Middle frontal gyrus (tissue), 1 donor: ENCODE measurements at regions not wholly inside any gene's neighbourhood (a gene's known extent, or its start where the extent isn't known, plus 50 kb on each side); places are given as distances from the start of the nearest gene placed in this dataset.
"Not testable (repeated sequence)": the region's sequence is repeated elsewhere in the genome, so short reads cannot be mapped to it uniquely, and the experiment has no call there.

Source experiments
- DNase-seq: peaks from one replicate; pipeline ENCODE4 v3.0.0-alpha.2; 2015; ENCODE audit warnings: low spot score; ENCODE audit errors: extremely low spot score

DNA sequence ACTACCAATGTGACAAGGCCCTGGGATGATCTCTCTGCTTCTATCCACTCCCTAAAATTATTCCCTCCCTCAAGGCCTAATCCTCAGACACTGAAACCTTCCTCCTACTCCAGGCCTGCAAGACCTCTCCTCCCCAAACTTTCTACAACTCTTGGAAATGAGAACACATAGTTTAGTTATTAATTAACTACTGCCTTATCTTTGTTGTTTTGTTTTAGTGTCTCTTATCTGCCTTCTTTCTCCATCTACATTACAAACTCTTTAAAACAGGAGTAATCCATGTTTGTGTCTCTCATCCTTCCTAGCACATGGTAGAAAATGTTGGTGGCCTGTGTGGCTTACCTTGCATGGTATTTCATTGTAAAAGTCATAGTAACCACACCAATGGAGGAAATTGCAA lies 139.9 kb upstream of the G2E3 start:
- no peak for DNase-seq

DNA sequence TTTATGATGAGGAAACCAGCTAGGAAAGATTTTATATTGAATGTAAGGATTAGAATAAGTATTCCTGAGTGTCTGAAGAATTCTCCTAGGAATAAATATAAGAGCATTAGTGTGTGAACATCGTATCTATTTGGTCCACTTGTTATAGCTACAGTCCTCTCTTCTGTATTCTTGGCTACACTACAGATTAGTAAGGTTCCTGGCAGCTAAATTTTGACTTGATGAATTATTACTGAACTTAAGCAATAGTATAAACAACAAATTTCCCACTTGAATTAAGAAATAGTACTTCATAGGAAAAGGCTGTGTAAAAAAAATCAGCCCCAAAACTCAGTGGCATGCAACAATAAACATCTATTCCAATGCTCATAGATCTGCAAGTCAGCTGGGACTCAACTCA lies 138.4 kb upstream of the G2E3 start:
- DNase-seq, result no peak

DNA sequence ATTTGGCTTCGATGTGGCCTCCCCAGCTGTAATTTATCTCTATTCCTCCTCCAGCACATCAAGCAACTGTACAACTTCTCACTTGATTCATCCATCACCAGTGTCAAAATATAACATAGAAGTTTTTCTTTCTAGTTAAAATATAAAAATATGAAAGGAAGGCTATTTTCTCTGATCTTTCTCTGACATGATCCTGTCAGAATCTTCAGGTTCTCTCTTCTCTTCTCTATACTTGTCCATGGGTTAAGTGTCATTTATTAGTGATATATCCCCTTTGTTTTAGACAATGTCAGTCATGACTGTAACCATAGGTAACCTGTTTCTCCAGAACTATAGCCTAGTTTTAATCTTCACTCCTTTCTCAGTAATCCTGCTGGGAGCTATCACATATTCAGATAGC lies 132.5 kb upstream of the G2E3 start:
- DNase-seq, result no peak

DNA sequence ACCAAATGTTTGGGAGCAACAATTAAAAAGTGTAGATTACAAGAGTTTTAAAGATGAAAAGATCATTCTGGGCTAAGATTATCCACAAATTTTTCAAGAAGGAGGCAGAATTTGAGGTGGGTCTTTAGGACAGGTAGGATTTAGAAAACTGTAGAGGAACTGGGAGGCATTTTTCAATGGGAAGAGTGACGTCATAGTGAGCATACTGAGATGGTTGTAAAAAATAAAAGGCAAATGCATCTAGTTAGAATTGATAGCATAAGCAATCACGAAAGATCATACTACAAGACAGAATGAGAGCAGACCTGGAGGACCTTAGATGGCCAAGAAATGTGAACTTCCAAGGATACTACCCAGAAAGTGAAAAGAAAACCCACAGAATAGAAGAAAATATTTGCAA lies 131.6 kb upstream of the G2E3 start:
- no peak for DNase-seq

DNA sequence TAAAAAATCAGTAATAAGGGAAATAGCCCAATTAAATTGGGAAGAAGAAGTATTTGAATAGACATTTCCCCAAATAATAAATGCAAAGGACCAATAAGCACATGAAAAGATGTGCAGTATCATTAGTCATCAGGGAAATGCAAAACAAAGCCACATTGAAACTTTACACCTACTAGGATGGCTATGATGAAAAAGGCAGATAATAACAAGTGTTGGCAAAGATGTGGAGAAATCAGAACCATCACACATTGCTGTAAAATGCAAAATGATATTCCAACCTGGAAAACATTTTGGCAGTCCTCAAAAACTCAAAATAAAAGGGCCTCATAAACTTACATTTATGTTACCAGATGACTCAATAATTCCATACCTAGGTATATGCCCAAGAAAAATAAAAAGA lies 131.1 kb upstream of the G2E3 start:
- DNase-seq, result no peak

DNA sequence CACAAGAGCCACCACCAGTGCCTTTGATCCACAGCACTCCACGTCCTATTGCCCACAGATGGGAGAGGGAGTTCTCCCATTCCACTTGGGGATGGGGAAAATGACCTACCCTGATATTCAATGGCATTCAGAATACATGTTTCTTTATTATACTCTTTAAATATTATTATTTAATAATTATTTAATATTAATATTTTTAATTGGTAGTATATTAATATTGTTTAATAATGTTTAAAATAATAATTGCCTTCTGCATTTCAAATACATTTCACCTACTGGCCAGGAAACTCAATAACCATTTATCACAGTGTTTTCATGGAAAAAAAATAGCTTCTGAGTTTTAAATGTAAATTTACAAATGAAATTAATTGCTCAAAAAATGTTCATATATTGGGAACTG lies 127.4 kb upstream of the G2E3 start:
- DNase-seq, result no peak

DNA sequence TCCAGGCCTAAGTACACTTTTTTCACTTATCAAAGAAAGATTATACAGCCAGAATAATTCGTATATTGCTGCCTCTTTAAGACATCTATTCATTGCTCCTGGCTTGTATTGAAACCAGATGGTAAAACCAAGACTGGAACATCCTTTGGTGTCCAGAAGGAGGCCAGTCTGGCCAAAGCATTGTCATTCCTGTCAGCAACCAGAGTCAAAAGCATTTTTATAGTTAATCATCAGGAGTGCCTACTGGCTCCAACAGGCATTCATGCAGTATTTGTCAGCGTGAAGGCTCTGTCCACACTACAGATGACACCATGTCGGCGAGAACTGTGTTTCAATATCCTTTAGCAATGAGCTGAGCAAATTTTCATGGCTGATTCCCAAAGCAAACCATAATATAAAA lies 118.0 kb upstream of the G2E3 start:
- DNase-seq, result no peak

DNA sequence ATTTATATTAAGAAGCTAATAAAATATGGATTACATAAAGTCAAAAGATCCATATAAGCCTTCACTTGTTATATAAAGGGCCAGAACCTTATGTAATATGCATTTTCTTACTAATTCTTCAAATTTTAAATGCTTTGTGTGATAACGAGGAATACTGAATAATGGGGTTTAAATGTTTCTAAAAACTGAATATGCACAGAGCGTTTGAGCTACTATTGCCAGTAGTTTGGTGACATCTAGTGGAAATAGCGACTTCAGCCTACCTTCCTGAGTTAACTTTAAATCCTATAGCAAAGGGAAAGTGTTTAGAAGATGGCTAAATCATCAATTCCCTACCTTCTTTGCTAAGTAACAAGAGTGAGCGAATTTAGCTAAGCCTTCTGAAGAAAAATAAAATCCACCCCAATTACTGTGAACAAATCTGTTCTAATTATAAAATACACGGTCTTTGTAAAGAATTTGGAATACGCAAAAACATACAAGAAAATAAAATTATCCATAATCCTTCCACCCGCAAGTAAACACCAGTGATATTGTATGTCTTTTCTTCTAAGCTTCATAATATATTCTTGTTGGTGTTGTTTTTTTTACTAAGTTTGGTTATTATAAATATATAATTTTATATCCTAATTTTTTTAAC lies 115.5 kb upstream of the G2E3 start:
- peak; percentile 71 for DNase-seq

DNA sequence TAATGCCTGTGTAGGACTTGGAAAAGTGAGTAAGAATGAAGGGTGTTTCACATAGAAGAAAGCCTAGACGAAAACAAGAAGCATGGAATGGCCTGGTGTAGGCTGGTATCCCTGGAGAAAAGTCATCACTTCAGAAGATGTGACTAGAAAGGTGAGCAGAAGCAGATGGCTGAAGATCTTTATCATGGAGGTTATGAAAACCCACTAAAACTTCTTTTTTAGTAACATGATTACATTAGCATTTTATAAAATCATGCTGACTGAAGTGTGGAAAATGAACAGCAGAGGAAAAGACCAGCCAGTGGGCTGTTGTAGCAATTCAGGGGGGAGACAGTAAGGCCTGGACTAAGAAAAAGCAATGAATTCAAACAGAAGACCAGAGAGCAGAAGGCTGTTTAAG lies 114.5 kb upstream of the G2E3 start:
- no peak for DNase-seq

DNA sequence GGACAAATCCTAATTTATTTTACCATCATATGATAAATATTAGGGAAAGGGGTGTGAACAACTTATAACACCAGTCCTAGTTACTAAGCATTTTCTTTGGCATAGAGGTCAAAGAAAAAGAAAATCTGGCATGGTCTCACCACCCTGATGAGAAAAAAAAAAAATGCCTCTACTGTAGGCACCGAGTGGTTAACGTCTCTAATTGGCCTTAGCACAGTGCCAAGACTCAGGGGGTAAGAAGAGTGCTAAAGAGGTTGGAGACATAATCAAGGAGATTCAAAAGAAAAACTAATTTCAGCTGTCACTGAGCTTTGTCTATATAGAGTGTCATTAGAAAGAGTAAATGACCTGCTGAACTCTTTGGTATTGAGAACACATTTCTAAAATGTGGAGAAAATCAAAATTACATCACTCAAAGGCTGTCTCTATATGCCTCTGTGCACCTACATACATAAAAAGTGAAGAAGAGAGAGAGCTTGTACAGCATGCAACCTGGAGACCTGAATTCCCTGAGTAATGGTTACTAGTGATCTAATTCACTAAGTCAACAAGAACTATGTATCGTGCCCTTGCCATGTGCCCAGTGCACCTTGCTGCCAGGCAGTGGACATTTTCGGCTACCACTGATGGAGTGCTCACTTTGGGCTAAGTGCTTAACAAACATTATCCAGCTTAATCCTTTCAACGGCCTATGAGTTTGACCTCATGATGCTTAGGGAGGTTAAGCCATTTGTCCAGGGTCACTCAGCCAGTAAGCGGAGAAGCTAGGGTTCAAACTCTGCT lies 113.8 kb upstream of the G2E3 start:
- DNase-seq, result no peak

DNA sequence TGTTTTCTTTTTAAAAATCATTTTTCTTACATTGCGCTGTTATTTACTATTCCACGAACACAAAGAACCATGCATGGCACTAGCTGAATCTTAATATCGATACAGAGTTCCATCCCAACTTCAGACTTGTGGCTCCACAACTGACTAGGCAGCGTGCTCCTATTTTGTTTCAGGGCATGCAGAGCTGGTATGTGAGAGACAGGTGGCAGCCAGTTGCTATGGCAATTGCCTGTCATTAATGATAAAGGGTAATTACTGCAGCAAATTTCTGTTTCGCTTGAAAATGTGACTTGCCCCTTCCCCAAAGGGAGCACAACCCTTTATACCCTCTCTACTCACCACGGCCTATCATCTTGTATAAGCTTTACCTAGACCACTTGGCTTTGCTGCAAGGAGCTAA lies 113.1 kb upstream of the G2E3 start:
- DNase-seq, result no peak

DNA sequence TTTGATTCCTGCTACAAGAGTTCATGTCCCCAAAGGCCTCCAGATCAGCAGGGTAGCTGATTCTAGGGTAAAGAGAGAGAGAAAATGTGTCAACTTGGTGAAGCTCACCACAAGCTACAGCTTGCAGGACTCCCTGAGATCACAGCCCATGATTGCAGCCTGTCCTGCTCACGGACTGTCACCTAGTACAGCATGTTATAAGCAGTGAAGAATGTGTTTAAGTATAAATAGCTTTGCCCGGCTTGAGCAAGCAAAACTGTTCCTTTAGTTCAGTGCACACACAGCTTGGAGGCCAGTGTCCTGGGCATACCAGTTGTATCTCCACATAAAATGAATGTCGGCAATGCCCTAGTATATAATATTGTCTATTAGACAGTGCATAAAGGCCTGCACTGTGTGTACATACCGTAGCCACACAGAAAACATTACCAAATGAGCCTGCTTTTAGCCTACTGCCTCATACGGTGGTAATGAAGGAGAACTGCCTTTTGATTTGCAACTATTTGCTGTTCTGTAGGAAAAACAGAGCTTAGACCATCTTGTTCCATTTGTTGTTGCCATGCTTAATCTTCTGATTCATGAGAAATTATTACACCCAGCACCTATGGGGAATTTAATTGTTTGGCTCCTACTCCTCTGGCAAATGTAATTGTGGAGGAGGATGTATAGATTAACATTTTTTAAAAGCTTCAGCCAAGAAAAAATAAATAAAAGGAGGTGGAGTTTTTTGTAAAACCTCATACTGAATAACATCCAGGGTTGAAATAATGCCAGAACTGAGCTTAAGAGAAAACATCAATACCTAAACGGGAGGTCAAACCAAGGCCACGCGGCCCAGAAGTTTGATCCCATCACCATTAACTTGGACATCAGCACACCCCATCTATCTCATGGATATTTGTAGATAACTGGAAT lies 108.1 kb upstream of the G2E3 start:
- no peak for DNase-seq

DNA sequence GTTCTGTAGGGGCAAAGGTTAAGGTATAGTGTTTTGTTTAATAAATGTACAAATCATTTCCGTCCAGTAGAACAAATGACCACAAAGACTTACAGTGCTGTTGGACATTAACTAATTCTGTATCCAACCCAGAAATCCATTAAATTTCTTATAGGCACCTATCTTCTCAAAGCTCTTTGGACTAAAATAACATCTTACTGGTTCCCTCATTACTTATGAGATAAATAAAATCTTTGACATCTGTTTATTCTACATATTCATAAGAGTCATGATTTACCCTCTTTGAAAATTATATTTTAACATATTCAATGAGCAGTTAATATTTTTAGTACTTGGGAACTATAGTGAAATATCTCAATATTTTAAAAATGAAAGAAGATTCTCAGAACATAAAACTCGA lies 102.7 kb upstream of the G2E3 start:
- no peak for DNase-seq

DNA sequence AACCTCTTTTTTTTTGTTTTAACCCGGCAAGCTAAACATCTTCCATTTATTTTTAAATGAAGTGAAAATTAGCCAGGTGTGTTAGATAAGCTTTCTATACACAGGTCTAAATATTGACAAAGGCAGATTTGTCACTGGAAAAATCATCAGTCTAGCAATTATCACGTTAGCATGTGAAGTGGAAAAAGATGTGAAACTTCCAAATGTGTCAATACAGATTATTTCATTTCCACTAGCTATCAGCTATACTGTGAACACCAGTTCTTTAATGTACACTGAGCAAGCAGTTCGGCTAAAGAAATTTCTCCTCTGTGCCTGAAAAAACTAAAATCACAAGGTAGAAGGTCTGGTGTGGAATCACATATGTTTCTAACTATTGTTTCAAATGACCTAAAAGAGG lies 96.6 kb upstream of the G2E3 start:
- no peak for DNase-seq

DNA sequence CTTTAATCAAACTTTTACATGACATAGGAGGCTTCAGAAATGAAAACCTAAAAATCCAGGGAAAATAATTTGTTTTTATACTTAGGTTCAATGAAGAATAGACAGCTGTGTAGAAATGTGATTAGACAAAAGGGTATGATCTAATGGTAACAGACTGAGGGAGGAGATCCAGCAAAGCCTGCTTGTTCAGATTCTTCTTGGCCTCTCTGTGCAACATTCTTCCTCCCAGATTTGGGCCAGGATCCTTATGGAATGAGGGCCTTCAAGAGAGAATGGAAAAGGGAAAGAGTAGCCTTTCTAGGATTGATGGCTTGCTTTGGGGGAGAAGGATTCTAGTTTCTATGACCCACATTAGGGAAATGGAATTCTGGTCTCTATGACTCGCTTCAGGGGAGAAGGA lies 94.5 kb upstream of the G2E3 start:
- no peak for DNase-seq

DNA sequence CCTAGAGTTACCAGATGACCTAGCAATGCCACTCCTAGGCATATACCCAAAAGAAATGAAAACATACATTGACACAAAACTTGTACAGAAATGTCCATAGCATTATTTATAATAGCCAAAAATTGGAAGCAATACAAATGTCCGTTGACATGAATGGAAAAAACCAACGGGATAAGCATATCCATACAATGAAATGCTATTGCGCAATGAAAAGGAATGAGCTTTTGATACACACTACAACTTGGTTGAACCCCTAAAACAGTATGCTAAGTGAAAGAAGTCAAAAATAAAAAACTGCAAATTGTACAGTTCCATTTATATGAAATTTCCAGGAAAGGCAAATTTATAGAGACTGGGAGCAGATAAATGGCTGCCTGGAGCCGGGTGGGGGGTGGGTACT lies 90.6 kb upstream of the G2E3 start:
- no peak for DNase-seq

DNA sequence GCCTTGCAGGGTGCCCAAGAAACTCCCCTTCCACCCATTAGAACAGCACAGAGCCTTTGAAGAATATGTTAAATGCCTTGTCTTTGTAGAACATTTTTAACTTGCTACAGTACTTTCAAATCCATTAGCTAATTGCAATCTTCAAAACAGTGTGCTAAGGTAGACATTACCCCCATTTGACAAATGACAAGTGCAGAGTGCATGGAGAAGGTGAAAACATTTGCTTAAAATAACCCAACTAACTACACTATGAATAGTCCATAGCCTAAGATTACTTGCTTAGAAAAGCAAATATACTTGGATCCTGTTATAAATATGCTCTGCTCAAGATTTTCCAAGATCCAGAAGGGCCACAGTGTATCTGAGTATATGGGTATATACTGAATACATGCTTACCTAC lies 87.0 kb upstream of the G2E3 start:
- DNase-seq, result no peak

DNA sequence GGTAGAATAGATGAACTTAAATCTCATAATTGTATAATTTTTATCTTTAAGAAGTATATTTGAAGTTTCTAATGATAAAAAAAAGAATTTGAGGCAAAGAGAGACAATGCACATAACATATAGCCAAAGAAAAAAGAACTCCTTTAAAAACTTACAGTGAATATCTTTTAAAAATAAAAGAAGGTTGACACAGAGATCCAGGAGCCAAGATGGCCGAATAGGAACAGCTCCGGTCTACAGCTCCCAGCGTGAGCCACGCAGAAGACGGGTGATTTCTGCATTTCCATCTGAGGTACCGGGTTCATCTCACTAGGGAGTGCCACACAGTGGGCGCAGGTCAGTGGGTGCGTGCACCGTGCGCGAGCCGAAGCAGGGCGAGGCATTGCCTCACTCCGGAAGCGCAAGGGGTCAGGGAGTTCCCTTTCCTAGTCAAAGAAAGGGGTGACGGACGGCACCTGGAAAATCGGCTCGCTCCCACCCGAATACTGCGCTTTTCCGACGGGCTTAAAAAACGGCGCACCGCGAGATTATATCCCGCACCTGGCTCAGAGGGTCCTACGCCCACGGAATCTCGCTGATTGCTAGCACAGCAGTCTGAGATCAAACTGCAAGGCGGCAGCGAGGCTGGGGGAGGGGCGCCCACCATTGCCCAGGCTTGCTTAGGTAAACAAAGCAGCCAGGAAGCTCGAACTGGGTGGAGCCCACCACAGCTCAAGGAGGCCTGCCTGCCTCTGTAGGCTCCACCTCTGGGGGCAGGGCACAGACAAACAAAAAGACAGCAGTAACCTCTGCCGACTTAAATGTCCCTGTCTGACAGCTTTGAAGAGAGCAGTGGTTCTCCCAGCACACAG lies 84.9 kb upstream of the G2E3 start:
- not testable (repeated sequence) for DNase-seq

DNA sequence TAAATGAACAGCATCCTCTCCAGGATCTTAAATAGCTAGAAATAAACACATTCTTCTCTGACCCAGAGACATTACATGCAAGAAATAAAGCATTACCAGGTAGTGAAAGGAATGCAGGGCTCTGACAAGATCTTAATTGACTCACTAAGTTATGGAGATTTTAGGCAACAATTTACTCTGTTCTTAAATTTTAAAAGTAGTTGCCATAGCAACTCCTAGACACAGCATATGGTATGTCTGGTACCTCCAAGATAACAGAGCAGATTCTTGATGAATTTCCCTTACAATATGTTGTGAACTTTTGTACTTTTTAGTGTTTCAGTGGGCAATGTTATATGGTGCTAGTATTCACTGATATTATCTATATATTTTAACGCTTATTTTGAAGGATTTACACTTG lies 76.7 kb upstream of the G2E3 start:
- DNase-seq, result no peak

DNA sequence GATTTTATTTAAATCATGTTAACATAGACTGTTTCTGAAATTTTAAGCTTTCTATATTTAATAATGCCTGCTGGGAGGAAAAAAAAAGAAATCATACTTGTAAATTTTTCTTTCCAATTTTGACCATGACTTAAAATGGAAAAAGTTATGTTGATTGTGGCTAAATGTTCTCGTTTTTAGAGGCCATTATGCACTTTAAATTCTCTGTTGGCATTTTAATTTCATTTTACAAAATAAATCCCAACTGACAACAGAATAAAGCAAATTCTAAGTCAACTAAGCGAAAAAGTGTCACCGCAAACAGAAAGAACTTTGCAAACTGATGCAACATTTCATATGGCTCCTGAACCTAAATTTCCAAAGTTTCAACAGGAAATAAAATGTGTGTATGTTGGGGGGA lies 74.8 kb upstream of the G2E3 start:
- DNase-seq, result no peak

DNA sequence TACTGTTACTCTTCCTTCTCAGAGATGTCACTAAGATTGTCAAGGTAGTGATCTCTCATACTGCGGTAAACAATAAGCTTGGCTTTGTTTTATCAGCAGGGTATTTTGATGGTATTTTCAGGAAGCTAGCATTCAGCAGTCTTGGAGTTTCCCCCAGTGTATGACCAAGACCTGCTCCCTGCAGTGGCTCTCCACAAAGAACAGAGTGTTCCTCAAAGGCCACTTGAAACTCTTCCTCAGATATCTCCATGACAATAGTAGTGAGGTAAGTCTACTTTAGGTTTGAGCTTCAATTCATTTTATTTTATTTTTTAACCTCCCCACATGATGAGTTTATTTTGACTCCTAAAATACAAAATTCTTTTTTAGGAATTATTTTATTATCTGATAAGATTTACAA lies 74.0 kb upstream of the G2E3 start:
- no peak for DNase-seq
